GM12878 (cell line): ENCODE measurements at regions not wholly inside any gene's neighbourhood (a gene's known extent, or its start where the extent isn't known, plus 50 kb on each side); places are given as distances from the start of the nearest gene placed in this dataset.

Experiments
- ATAC-seq: fragments of 200-7000 bp; cut with Tn5 transposase; 3 replicates; pipeline ENCODE4 v1.9.1; 2020; ENCODE audit warnings: mild to moderate bottlenecking, moderate library complexity
- BruUV-seq: library from RNA; stranded (reverse); fragments of 400-500 nt; replicated peaks from 2 replicates; lab custom pipeline; 2021; lab: Mats Ljungman, UMichigan
- CTCF ChIA-PET: fragments of 300-600 bp; sonication (Branson Sonifier 250); formaldehyde crosslinking; extraction: SDS; loops from one replicate; lab custom pipeline; 2021; ENCODE audit warnings: inconsistent platforms; lab: Yijun Ruan, JAX
- POLR2A ChIA-PET: fragments of 350-600 bp; formaldehyde crosslinking; extraction: SDS; loops from one replicate; lab custom pipeline; 2021; ENCODE audit warnings: inconsistent platforms; lab: Charles Lee
- RAD21 ChIA-PET: fragments of 300-600 bp; sonication (Branson Sonifier 250); formaldehyde crosslinking; loops from one replicate; lab custom pipeline; 2023; ENCODE audit warnings: antibody characterized with exemption; ENCODE audit not compliant: unreplicated experiment; lab: Charles Lee
- SMC1A ChIA-PET: fragments of 300-600 bp; sonication (Branson Sonifier 250); formaldehyde crosslinking; loops from one replicate; lab custom pipeline; 2023; ENCODE audit not compliant: unreplicated experiment, uncharacterized antibody; lab: Charles Lee
- DNase-seq: peaks from one replicate; pipeline ENCODE4 v3.0.0-alpha.2; 2011; ENCODE audit warnings: low read depth, low spot score
- FAIRE-seq: peaks from 3 replicates; lab custom pipeline; 2011; peaks lifted over from hg19 to GRCh38; lab: Jason Lieb, UNC
- H2AFZ ChIP-seq: 2 replicates; pipeline ENCODE4 v1.6.0; 2011; ENCODE audit warnings: low read depth, low read length, control low read depth; ENCODE audit not compliant: control insufficient read depth
- H3K27ac ChIP-seq: 2 replicates; pipeline ENCODE4 v1.5.1; 2011; ENCODE audit warnings: control low read depth; ENCODE audit not compliant: control insufficient read depth, insufficient read depth
- H3K27me3 ChIP-seq, 2 experiments: replicated peaks in 1 of 2; 2 replicates each; pipeline versions ENCODE4 v1.6.0 to v1.6.1; 2011; ENCODE audit warnings: low read length in 1 of 2; ENCODE audit not compliant: control insufficient read depth in 2 of 2, insufficient read depth in 2 of 2
- H3K36me3 ChIP-seq, 2 experiments: 2 replicates each; pipeline ENCODE4 v1.5.1; 2011; ENCODE audit warnings: low read length in 1 of 2; ENCODE audit not compliant: control insufficient read depth in 2 of 2, insufficient read depth in 2 of 2
- H3K4me1 ChIP-seq: 2 replicates; pipeline ENCODE4 v1.6.1; 2011; ENCODE audit warnings: mild to moderate bottlenecking, low read length, moderate library complexity, mixed read lengths; ENCODE audit not compliant: control insufficient read depth, insufficient read depth
- H3K4me2 ChIP-seq: 2 replicates; pipeline ENCODE4 v1.6.0; 2011; ENCODE audit warnings: control low read depth; ENCODE audit not compliant: control insufficient read depth, insufficient read depth
- H3K4me3 ChIP-seq: fragments of 200-600 bp; sonication (generic); 2 replicates; pipeline ENCODE4 v1.5.1; 2016
- H3K79me2 ChIP-seq: 2 replicates; pipeline ENCODE4 v1.6.0; 2011; ENCODE audit warnings: low read length; ENCODE audit not compliant: control insufficient read depth, insufficient read depth
- H3K9ac ChIP-seq: 2 replicates; pipeline ENCODE4 v1.8.0; 2011; ENCODE audit warnings: low read length, control low read depth, mixed read lengths; ENCODE audit not compliant: control insufficient read depth, insufficient read depth
- H3K9me3 ChIP-seq: replicated peaks from 3 replicates; pipeline ENCODE4 v1.5.1; 2011; ENCODE audit warnings: mild to moderate bottlenecking, low read length; ENCODE audit not compliant: control insufficient read depth, insufficient read depth
- H4K20me1 ChIP-seq: 2 replicates; pipeline ENCODE4 v1.6.0; 2011; ENCODE audit not compliant: control insufficient read depth, insufficient read depth
- ATF2 ChIP-seq: IDR thresholded peaks from 2 replicates; pipeline ENCODE4 v1.6.1; 2012; ENCODE audit warnings: low read length, inconsistent platforms
- CUX1 ChIP-seq: IDR thresholded peaks from 2 replicates; pipeline ENCODE4 v1.6.1; 2012; ENCODE audit warnings: improper control_type of control experiment, low read depth, low read length; ENCODE audit not compliant: insufficient replicate concordance
- JUNB ChIP-seq: IDR thresholded peaks from 2 replicates; pipeline ENCODE4 v1.6.1; 2016; ENCODE audit warnings: antibody characterized with exemption, mild to moderate bottlenecking
- NKRF ChIP-seq: fragments of 450-650 bp; conservative IDR thresholded peaks from 2 replicates; pipeline ENCODE4 v1.6.1; 2017; ENCODE audit warnings: mild to moderate bottlenecking, moderate library complexity
- POLR2AphosphoS2 ChIP-seq: IDR thresholded peaks from 2 replicates; pipeline ENCODE4 v1.6.1; 2011; ENCODE audit warnings: low read depth, mild to moderate bottlenecking, low read length, improper control_type of control experiment, moderate library complexity
- RAD21 ChIP-seq: IDR thresholded peaks from 2 replicates; pipeline ENCODE4 v1.6.1; 2011; ENCODE audit warnings: mild to moderate bottlenecking, low read depth, low read length, moderate library complexity; ENCODE audit not compliant: insufficient read depth
- RELB ChIP-seq: fragments of 450-650 bp; IDR thresholded peaks from 2 replicates; pipeline ENCODE4 v1.6.1; 2017; ENCODE audit warnings: low read depth, mild to moderate bottlenecking, moderate library complexity
- SIX5 ChIP-seq: IDR thresholded peaks from 2 replicates; pipeline ENCODE4 v1.6.1; 2011; ENCODE audit warnings: mild to moderate bottlenecking, low read depth, low read length, moderate library complexity; ENCODE audit not compliant: severe bottlenecking
- USF2 ChIP-seq: IDR thresholded peaks from 2 replicates; pipeline ENCODE4 v1.6.1; 2011; ENCODE audit warnings: low read depth, low read length, improper control_type of control experiment, borderline replicate concordance
- WGBS: methylation state at CpG from one replicate; pipeline ENCODE4 v1.1.6; 2016; ENCODE audit warnings: low lambda C conversion rate; ENCODE audit not compliant: insufficient replicate concordance, insufficient coverage; ENCODE audit errors: missing lambda C conversion rate; 5-methylcytosine and 5-hydroxymethylcytosine counted together
- in situ Hi-C: fragments of 300-500 bp; cut with MboI; formaldehyde crosslinking; loops from 9 replicates; pipeline ENCODE4 v1.14.3; 2018; ENCODE audit warnings: mixed read lengths
- intact Hi-C: fragments of 100-400 bp; cut with micrococcal nuclease; formaldehyde crosslinking; loops from one replicate; pipeline ENCODE4 v1.14.2; 2022; ENCODE audit not compliant: unreplicated experiment

- H3K27me3 ChIP-seq: no peaks in the 10 kb centered on the region
- SMC1A ChIA-PET: no interaction called here
- POLR2A ChIA-PET: no interaction called here
- H3K9ac ChIP-seq: no peak overlapping the region
- no peak for DNase-seq
- FAIRE-seq: no peak
- ATAC-seq: no peak
- RAD21 ChIA-PET: no interaction called here
- WGBS: 48% methylated on average over 7 of the region's 7 CpGs
- in situ Hi-C loops: no loop called here
- CTCF ChIA-PET: no interaction called here
- H3K4me1 ChIP-seq: no peaks in the 10 kb centered on the region; the same call in 1 of the 2 replicates
- H3K4me2 ChIP-seq: no peak overlapping the region
- intact Hi-C loops: no loop called here
- no peak overlapping the region for H3K4me3 ChIP-seq
- no peaks in the 10 kb centered on the region for H3K9me3 ChIP-seq
- H3K27ac ChIP-seq: no peak overlapping the region
- BruUV-seq: no TSS peak
- no peaks in the 10 kb centered on the region for H3K79me2 ChIP-seq
- no peaks in the 10 kb centered on the region for H4K20me1 ChIP-seq
- no peaks in the 10 kb centered on the region for H3K36me3 ChIP-seq
- no peak overlapping the region for H2AFZ ChIP-seq
- no peak for TF ChIP-seq ATF2
- no peak for TF ChIP-seq USF2
- TF ChIP-seq NKRF: no peak
- no peak for TF ChIP-seq RAD21
- no peak for TF ChIP-seq RELB
- TF ChIP-seq CUX1: no peak
- no peak for TF ChIP-seq SIX5
- TF ChIP-seq POLR2AphosphoS2: no peak
- TF ChIP-seq JUNB: no peak
Measured at GRCh38 chr7:155975490-155975889, 163.2 kb upstream of the SHH start.
